Esophagus squamous epithelium (tissue), 4 donors: ENCODE measurements at regions not wholly inside any gene's neighbourhood (a gene's known extent, or its start where the extent isn't known, plus 50 kb on each side); places are given as distances from the start of the nearest gene placed in this dataset.
"Not testable (repeated sequence)": the region's sequence is repeated elsewhere in the genome, so short reads cannot be mapped to it uniquely, and the experiment has no call there.

ENCODE experiments used
- POLR2A ChIP-seq, 4 donors: fragments of 450-650 bp; IDR thresholded peaks; one replicate each; pipeline ENCODE4 v1.6.1; 2017; ENCODE audit warnings: antibody characterized with exemption in 4 of 4, mild to moderate bottlenecking in 4 of 4, moderate library complexity in 3 of 4
- TF ChIP-seq, protein P1 (sequence below), 6 experiments: fragments of 450-650 bp in 4 of 6; fragments of 200-600 bp in 2 of 6; sonication (generic) in 2 of 6; IDR thresholded peaks; one replicate each; pipeline ENCODE4 v1.5.1; 2016 to 2019; ENCODE audit warnings: antibody characterized with exemption in 6 of 6, mild to moderate bottlenecking in 4 of 6, moderate library complexity in 4 of 6

DNA sequence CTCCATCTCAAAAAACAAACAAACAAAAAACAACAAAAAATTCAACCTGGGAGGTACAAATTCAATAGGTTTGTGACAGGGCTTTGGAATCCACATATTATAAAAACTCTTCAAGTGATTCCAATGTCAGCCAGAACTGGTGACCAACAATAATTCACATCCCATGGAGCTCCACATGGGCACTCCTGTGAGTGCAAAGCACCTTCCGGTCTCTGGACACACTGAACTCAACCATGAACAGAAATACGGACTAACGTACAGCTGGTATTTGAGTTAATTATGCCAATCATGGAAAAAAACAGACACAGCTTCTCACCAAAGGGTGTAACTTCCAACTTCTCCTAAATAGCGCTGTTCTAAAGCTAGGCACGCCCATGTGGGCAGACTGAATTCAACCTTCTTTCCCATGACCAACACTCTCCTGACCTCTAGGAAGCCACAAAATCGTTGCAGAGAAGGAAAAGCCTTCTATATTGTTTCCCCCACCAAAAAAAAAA lies 62.0 kb upstream of the CDR2 start:
- TF ChIP-seq, protein P1, sequence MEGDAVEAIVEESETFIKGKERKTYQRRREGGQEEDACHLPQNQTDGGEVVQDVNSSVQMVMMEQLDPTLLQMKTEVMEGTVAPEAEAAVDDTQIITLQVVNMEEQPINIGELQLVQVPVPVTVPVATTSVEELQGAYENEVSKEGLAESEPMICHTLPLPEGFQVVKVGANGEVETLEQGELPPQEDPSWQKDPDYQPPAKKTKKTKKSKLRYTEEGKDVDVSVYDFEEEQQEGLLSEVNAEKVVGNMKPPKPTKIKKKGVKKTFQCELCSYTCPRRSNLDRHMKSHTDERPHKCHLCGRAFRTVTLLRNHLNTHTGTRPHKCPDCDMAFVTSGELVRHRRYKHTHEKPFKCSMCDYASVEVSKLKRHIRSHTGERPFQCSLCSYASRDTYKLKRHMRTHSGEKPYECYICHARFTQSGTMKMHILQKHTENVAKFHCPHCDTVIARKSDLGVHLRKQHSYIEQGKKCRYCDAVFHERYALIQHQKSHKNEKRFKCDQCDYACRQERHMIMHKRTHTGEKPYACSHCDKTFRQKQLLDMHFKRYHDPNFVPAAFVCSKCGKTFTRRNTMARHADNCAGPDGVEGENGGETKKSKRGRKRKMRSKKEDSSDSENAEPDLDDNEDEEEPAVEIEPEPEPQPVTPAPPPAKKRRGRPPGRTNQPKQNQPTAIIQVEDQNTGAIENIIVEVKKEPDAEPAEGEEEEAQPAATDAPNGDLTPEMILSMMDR (IDR thresholded peaks at IDR 0.05), result not testable (repeated sequence)
- TF ChIP-seq POLR2A (IDR thresholded peaks at IDR 0.05), result not testable (repeated sequence)
